WERI-Rb-1 (cell line): ENCODE measurements at regions not wholly inside any gene's neighbourhood (a gene's known extent, or its start where the extent isn't known, plus 50 kb on each side); places are given as distances from the start of the nearest gene placed in this dataset.

Experiments used
- DNase-seq: peaks from one replicate; pipeline ENCODE4 v3.0.0-alpha.2; 2020
- H3K27ac ChIP-seq: fragments of 250-450 bp; sonication (Bioruptor Pico); 2 replicates; pipeline ENCODE4 v1.5.1; 2020; ENCODE audit warnings: mild to moderate bottlenecking, moderate library complexity
- H3K27me3 ChIP-seq: fragments of 250-450 bp; sonication (Bioruptor Pico); 2 replicates; pipeline ENCODE4 v1.5.1; 2021; ENCODE audit warnings: mild to moderate bottlenecking, low read depth, moderate library complexity; ENCODE audit not compliant: insufficient read depth, severe bottlenecking
- H3K36me3 ChIP-seq: fragments of 250-450 bp; sonication (Bioruptor Pico); 2 replicates; pipeline ENCODE4 v1.5.1; 2020; ENCODE audit warnings: mild to moderate bottlenecking, moderate library complexity
- H3K4me3 ChIP-seq: 2 replicates; pipeline ENCODE4 v1.5.1; 2011; ENCODE audit warnings: low read depth, mild to moderate bottlenecking, control low read depth, low read length
- H3K9me3 ChIP-seq: fragments of 250-450 bp; sonication (Bioruptor Pico); 2 replicates; pipeline ENCODE4 v1.5.1; 2021; ENCODE audit warnings: mild to moderate bottlenecking, moderate library complexity; ENCODE audit not compliant: severe bottlenecking
- CTCF ChIP-seq: IDR thresholded peaks from 2 replicates; pipeline ENCODE4 v1.5.1; 2011; ENCODE audit warnings: low read depth, mild to moderate bottlenecking, control low read depth, inconsistent platforms, low read length

GRCh38 chr7:84508606-84509005 lies 314.0 kb upstream of the SEMA3A start:
- Histone ChIP-seq H3K4me3 (no peak overlapping the region), H3K27ac (no peak overlapping the region), H3K9me3 (no peaks in the 10 kb centered on the region), H3K36me3 (no peaks in the 10 kb centered on the region), H3K27me3 (no peaks in the 10 kb centered on the region)
- TF ChIP-seq CTCF, result no peak
- no peak for DNase-seq

GRCh38 chr7:84507529-84507928 lies 312.9 kb upstream of the SEMA3A start:
- no peaks in the 10 kb centered on the region for H3K9me3 ChIP-seq
- H3K27me3 ChIP-seq, result no peaks in the 10 kb centered on the region
- H3K36me3 ChIP-seq, result no peaks in the 10 kb centered on the region
- TF ChIP-seq CTCF, result no peak
- DNase-seq, result no peak
- H3K4me3 ChIP-seq, result no peak overlapping the region
- no peak overlapping the region for H3K27ac ChIP-seq

GRCh38 chr7:84506151-84506550 lies 311.6 kb upstream of the SEMA3A start:
- Histone ChIP-seq H3K4me3 (no peak overlapping the region), H3K27me3 (no peaks in the 10 kb centered on the region), H3K36me3 (no peaks in the 10 kb centered on the region), H3K9me3 (no peaks in the 10 kb centered on the region), H3K27ac (no peak overlapping the region)
- no peak for DNase-seq
- TF ChIP-seq CTCF, result no peak

GRCh38 chr7:84502239-84502638 lies 307.6 kb upstream of the SEMA3A start:
- DNase-seq, result no peak
- TF ChIP-seq CTCF, result no peak
- H3K4me3 ChIP-seq, result no peak overlapping the region
- no peaks in the 10 kb centered on the region for H3K36me3 ChIP-seq
- no peaks in the 10 kb centered on the region for H3K27me3 ChIP-seq
- no peaks in the 10 kb centered on the region for H3K9me3 ChIP-seq
- H3K27ac ChIP-seq, result no peak overlapping the region

GRCh38 chr7:84497873-84498272 lies 303.3 kb upstream of the SEMA3A start:
- Histone ChIP-seq H3K27ac (no peak overlapping the region), H3K27me3 (no peaks in the 10 kb centered on the region), H3K9me3 (no peaks in the 10 kb centered on the region), H3K4me3 (no peak overlapping the region), H3K36me3 (no peaks in the 10 kb centered on the region)
- TF ChIP-seq CTCF, result no peak
- peak; percentile 13 for DNase-seq

- no peak for TF ChIP-seq CTCF
- no peak for DNase-seq
- no peak overlapping the region for H3K27ac ChIP-seq
- no peaks in the 10 kb centered on the region for H3K27me3 ChIP-seq
- no peak overlapping the region for H3K4me3 ChIP-seq
- H3K36me3 ChIP-seq, result no peaks in the 10 kb centered on the region
- H3K9me3 ChIP-seq, result no peaks in the 10 kb centered on the region
These were observed 300.5 kb upstream of the SEMA3A start for GRCh38 chr7:84495128-84495527.
